AG04449 (cell line): ENCODE measurements at regions not wholly inside any gene's neighbourhood (a gene's known extent, or its start where the extent isn't known, plus 50 kb on each side); places are given as distances from the start of the nearest gene placed in this dataset.
"Not testable (repeated sequence)": the region's sequence is repeated elsewhere in the genome, so short reads cannot be mapped to it uniquely, and the experiment has no call there.

ENCODE experiments used
- CTCF ChIA-PET: fragments of 350-600 bp; formaldehyde crosslinking; extraction: SDS; loops from one replicate; lab custom pipeline; 2021; ENCODE audit warnings: antibody characterized with exemption; lab: Yijun Ruan, JAX
- POLR2A ChIA-PET: fragments of 400-600, 350-600 bp; formaldehyde crosslinking; extraction: SDS; loops from one replicate; lab custom pipeline; 2020; ENCODE audit warnings: antibody characterized with exemption, inconsistent platforms; lab: Yijun Ruan, JAX
- DNase-seq: peaks from one replicate; pipeline ENCODE4 v3.0.0-alpha.2; 2010; ENCODE audit warnings: low read depth, low spot score
- H3K4me3 ChIP-seq: 2 replicates; pipeline ENCODE4 v1.5.1; 2011; ENCODE audit warnings: low read depth, mild to moderate bottlenecking, control low read depth, low read length
- TF ChIP-seq, protein P1 (sequence below): IDR thresholded peaks from one replicate; pipeline ENCODE4 v1.5.1; 2011; ENCODE audit warnings: mild to moderate bottlenecking, moderate library complexity, low read length, control low read depth, inconsistent platforms; ENCODE audit not compliant: insufficient read depth; ENCODE audit errors: missing control alignments

DNA sequence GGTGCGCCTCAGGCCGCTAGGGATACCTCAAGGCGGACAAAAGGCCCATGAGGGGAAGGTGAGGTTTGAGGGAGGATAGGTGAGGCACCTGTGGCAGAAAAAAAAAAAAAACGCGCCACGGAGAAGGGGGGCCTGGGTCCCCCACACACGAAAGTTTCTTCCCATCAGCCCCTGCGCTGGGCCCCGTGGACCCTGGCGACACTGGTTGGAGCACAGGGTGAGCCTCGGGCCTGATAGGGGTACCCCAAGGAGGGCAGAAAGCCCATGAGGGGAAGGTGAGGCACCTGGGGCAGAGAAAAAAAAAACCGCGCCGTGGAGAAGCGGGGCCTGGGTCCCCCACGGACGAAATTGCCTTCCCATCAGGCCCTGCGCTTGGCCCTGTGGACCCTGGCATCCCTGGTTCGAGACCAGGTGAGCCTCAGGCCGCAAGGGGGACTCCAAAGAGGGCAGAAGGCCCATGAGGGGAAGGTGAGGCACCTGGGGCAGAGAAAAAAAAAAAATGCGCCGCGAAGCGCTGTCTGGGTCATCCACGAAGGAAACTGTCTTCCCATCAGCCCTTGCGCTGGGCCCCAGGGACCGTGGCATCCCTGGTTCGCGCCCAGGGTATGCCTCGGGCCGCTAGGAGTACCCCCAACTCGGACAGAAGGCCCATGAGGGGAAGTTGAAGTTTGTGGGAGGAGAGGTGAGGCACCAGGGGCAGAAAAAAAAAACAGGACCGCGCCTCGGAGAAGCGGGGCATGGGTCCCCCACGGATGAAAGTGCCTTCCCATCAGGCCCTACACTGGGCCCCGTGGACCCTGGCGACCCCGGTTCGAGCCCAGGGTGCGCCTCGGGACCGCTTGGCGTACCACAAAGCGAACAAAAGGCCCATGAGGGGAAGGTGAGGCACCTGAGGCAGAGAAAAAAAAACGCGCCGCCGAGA, 226.2 kb downstream of the CCDC74A start:
- TF ChIP-seq, protein P1, sequence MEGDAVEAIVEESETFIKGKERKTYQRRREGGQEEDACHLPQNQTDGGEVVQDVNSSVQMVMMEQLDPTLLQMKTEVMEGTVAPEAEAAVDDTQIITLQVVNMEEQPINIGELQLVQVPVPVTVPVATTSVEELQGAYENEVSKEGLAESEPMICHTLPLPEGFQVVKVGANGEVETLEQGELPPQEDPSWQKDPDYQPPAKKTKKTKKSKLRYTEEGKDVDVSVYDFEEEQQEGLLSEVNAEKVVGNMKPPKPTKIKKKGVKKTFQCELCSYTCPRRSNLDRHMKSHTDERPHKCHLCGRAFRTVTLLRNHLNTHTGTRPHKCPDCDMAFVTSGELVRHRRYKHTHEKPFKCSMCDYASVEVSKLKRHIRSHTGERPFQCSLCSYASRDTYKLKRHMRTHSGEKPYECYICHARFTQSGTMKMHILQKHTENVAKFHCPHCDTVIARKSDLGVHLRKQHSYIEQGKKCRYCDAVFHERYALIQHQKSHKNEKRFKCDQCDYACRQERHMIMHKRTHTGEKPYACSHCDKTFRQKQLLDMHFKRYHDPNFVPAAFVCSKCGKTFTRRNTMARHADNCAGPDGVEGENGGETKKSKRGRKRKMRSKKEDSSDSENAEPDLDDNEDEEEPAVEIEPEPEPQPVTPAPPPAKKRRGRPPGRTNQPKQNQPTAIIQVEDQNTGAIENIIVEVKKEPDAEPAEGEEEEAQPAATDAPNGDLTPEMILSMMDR: no peak
- DNase-seq: no peak
- no peak overlapping the region for H3K4me3 ChIP-seq
- POLR2A ChIA-PET: no interaction called here
- CTCF ChIA-PET: no interaction called here

DNA sequence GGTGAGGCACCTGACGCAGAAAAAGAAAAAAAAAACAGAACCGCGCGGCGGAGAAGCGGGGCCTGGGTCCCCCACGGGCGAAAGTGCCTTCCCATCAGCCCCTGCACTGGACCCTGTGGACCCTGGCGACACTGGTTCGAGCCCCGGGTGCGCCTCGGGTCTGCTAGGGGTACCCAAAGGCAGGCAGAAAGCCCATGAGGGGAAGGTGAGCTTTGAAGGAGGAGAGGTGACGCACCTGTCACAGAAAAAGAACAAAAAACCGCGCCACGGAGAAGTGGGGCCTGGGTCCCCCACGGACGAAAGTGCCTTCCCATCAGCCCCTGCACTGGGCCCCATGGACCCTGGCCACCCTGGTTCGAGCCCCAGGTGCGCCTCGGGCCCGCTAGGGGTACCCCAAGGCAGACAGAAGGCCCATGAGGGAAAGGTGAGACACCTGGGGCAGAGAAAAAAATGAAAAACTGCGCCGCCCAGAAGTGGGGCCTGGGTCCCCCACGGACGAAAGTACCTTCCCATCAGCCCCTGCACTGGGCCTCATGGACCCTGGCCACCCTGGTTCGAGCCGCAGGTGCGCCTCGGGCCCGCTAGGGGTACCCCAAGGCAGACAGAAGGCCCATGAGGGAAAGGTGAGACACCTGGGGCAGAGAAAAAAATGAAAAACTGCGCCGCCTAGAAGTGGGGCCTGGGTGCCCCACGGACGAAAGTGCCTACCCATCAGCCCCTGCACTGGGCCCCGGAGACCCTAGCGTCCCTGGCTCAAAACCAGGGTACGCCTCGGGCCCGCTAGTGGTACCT, 227.4 kb downstream of the CCDC74A start:
- POLR2A ChIA-PET: no interaction called here
- TF ChIP-seq, protein P1: no peak
- CTCF ChIA-PET: no interaction called here
- H3K4me3 ChIP-seq: no peak overlapping the region
- DNase-seq: no peak

DNA sequence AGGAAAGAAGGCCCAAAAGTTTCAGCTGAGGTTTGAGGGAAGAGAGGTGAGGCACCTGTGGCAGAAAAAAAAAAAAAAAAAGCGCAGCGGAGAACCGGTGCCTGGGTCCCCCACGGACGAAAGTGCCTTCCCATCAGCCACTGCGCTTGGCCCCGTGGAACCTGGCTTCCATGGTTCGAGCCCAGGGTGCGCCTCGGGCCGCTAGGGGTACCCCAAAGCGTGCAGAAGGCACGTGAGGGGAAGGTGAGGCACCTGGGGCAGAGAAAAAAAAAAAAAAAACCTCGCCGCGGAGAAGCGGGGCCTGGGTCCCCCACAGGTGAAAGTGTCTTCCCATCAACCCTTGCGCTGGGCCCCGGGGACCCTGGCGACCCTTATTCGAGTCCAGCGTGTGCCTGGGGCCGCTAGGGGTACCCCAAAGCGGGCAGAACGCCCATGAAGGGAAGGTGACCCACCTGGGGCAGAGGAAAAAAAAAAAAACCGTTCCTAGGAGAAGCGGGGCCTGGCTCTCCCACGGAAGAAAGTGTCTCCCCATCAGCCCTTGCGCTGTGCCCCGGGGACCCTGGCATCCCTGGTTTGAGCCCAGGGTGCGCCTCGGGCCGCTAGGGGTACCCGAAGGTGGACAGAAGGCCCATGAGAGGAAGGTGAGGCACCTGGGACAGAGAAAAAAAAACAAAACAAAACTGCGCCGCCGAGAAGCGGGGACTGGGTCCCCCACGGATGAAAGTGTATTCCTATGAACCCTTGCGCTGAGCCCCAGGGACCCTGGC, 228.6 kb downstream of the CCDC74A start:
- DNase-seq: no peak
- TF ChIP-seq, protein P1: no peak

DNA sequence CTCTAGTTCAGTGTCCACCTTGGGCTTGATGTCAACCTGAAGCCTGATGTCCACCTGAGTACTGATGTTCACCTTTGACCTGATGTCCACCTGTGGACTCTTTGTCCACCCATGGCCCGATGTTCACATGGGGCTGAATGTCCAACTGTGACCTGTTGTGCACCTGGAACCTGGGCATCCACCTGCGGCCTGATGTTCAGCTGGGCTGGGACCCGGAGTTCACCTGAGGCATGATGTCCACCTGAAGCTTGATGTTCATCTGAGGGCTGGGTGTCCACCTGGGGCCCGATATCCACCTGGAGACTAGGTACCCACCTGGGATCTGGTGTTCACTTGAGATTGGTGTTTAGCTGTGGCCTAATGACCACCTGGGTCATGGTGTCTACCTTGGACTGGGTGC, 231.3 kb downstream of the CCDC74A start:
- CTCF ChIA-PET, H3K4me3 ChIP-seq, DNase-seq, POLR2A ChIA-PET: not testable (repeated sequence)

More for the DNA sequence above, 228.6 kb downstream of the CCDC74A start:
- CTCF ChIA-PET: no interaction called here
- POLR2A ChIA-PET: no interaction called here
- no peak overlapping the region for H3K4me3 ChIP-seq

DNA sequence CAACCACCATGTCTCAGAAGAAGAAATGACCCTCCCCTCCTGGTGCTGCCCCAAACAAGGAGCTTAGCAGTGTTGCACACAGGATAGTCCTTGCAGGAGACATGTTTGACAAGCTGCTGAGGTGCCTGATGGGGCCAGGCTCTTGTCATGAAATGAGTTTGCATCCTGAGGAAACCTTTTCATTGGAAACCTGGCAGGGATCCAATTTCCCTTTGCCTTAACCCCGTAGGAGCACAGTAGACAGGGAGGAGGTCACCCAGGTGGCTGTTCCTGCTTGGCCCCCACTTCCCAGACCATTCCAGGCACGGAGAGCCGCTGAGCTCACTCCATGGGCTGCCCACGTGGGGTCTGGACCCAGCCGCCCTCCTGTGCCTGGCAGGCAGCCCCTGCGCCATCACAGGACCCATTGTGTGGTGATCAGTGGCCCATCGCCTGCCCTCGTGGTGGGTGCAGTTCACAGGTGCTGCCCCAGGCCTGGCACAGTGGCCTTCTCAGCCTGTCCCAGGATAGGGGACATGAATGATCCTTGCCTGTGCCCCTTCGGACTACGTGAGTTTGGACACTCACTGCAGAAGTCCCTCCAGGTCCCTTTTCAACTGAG, 247.4 kb downstream of the CCDC74A start:
- CTCF ChIA-PET, H3K4me3 ChIP-seq, POLR2A ChIA-PET, DNase-seq: not testable (repeated sequence)

DNA sequence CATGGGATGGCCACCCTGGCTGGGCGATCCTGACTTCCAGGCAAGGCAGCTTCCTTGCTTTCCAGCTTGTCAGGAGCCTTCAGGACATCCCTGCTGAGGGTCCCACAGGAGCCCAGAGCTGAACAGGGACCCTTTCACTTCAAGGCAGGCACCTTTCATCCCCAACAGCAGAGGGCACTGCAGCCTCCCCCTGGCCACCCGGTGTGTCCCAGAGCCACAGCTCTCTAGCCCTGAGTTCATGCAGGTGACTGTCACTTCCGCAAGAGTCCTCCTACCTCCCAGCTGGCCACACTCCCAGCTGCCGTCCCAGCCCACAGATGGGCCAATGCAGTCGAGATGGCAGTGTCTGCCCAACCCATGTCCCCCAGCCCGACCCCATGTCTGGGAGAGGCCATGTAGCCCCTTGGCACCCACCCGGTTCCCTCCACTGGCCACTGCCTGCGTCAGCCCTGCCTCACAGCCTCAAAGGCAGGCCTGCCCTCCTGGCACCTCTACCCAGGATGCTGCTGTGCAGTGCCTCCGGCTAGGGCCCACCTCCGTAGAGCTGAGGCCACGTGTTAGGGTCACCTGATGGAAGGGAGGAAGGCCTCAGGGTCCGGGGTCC, 248.3 kb downstream of the CCDC74A start:
- POLR2A ChIA-PET, DNase-seq, CTCF ChIA-PET, H3K4me3 ChIP-seq: not testable (repeated sequence)

DNA sequence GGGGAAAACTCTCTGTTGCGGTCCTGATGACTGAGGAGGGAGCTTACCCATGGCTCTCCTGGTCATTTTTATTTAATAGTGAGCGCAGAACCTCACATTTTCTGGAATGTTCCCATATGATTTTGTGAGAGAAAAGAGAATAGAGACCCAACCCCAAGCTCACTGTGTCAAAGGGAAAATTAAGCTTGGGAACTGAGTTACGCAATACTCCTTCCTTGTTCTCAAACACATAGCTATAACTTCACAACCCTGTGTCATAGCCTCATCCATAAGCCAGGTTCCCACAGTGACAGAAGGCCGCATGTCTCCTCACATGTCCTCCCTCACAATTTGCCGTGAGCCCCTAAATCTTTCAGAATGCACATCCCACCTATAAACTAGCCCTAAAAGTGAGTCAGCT, 252.8 kb downstream of the CCDC74A start:
- H3K4me3 ChIP-seq, CTCF ChIA-PET, POLR2A ChIA-PET: not testable (repeated sequence)

More for the DNA sequence above, 252.8 kb downstream of the CCDC74A start:
- DNase-seq: not testable (repeated sequence)
